GM18520 (cell line): ENCODE measurements at regions not wholly inside any gene's neighbourhood (a gene's known extent, or its start where the extent isn't known, plus 50 kb on each side); places are given as distances from the start of the nearest gene placed in this dataset.

Experiments used
- ATAC-seq: cut with Tn5 transposase; IDR thresholded peaks from one replicate; pipeline ENCODE4 v1.9.1; 2021; ENCODE audit not compliant: unreplicated experiment

DNA sequence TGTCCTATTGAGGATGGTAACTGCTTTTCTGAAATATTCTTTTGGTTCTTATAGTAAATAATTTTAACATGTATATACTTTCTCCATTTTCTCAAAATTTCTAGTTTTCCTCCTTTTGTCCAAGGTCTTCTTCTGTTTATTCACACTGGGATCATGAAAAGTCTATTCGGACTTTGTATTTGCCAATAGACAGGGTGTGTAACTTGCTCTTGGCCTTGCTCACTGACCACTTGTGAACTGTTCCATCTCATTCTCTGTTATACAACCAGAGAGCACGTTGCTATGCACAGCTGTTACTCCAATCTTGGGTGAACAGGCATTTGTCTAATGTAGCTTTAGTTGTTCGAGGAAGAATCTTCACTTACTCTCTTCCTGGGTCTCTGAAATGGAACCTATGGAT is 388.9 kb downstream of the SH3GL2 start:
- no peak for ATAC-seq

DNA sequence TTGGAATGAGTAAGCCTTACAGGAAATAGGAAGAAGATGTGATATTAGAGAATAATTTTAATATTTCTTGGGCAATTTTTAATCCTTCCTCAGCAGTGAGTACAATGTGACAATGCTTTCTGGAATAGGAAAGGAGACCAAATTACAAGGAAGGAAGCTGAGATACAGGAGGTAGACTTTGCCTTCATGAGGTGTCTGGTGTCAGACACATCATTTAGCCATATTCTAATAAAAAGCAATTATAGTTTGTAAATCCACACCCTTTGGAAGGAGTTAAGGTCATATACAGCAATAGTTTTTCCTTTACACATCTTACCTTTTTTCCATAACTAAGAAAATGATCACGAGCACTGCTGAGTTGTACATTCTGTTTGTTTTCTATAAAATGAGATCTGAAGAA is 390.4 kb downstream of the SH3GL2 start:
- ATAC-seq = no peak

DNA sequence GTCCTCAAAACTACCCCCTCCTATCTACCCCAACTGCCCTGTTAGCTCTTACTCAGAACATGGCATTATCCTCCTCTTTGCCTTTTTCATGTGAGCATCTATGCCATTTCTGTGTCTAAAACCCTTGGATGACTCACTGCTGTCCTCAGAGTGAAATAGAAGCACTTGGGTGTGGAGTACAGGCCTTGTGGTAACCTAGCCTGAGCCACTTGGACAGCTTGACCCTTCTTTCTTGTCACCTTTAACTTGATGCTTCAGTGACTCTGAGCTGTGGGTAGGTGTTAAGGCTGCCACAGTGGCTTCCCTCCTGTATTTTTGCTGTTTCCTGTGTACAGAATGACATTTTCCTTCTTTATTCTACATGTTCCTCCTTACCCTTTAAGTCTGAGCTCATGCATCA is 391.4 kb downstream of the SH3GL2 start:
- ATAC-seq = no peak

DNA sequence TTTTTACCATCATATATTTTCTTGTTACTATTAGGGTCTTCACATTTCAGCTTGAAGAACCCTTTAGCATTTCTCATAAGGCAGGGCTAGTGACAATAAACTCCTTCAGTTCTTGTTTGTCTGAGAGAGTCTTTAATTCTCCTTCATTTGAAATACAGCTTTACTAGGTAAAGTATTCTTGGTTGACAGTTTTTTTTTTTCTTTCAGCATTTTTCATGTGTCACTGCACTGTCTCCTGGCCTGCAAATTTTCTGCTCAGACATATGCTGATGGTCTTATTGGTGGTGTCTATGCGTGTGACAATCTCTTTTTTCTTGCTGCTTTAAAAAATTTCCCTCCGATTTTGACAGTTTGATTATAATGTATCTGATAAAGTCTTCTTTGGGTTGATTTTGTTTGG is 399.9 kb downstream of the SH3GL2 start:
- no peak for ATAC-seq

- no peak for ATAC-seq
Observed at GRCh38 chr9:17986595-17986994, 407.7 kb downstream of the SH3GL2 start.

DNA sequence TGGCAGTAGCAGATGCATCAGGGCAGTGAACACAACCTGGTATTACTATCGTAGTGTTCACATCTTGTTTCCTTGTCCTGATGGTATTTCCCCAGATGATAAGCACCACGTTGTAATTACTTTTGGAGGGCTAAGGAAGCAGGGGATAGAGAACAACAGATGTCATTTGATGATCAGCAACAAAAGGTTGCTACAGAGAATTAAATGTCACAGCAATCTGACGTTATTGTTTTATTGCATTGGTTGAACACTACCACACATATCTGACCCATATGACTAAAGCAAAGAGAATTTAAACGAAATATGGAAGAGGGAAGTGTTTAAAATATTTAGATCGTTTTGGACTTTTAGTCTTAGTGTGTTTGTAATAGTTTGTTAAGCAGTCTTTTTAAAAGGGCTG is 408.3 kb downstream of the SH3GL2 start:
- no peak for ATAC-seq

- ATAC-seq = no peak
Observed at GRCh38 chr9:17988489-17988888, 409.6 kb downstream of the SH3GL2 start.

DNA sequence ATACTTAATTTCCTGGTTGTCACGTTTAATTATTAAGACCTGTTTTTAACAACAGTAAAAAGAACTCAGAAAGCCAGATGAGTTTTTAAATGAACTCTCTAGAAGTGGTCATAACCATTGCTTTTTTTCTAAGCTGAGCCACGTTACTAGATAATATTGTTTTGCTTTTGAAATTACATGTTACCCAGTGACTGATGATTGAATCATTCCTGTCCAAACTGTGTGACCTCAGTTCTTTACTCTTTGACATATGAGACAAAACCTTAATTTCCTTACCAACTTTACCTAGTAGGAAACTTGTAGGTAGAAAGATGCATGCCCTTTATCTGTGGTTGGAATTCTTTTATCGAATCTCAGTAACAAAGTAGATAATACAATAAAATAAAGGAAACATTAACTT is 411.7 kb downstream of the SH3GL2 start:
- no peak for ATAC-seq

GRCh38 chr9:17993024-17993423 is 414.2 kb downstream of the SH3GL2 start:
- no peak for ATAC-seq

DNA sequence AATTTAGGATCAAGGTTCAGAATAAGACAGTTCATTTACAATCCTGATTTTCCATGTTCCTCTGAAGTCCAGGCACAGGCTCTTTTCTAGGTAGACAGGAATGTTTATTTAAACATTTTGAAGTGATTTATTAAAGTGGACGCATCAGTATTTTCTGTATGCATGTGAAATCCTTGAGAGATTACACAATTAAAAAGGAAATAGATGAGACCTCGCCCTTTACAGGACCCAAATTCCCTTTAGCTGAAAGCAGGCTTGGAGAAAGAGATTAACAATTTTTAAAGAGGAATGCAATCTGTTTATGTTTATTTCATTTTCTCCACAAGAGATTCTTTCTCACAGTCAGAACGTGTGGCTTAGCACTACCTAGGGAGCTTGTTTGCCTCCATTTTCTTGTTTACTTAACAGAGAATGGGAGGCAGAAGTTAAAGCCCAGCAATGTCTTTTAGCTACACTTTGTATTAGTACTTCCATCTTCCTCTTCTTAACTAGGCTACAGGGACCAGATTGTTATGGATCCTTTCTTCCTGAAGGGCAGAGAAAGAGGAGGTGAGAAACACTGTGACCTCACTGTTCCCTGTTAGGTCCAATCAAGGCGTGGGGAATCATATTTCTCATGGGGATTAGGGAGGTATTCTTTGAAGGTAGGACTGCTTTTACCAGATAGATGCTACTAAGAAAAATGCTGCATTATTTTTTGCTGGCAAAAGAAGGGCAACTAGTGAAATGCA is 416.0 kb downstream of the SH3GL2 start:
- no peak for ATAC-seq

GRCh38 chr9:17996728-17997127 is 417.9 kb downstream of the SH3GL2 start:
- no peak for ATAC-seq

DNA sequence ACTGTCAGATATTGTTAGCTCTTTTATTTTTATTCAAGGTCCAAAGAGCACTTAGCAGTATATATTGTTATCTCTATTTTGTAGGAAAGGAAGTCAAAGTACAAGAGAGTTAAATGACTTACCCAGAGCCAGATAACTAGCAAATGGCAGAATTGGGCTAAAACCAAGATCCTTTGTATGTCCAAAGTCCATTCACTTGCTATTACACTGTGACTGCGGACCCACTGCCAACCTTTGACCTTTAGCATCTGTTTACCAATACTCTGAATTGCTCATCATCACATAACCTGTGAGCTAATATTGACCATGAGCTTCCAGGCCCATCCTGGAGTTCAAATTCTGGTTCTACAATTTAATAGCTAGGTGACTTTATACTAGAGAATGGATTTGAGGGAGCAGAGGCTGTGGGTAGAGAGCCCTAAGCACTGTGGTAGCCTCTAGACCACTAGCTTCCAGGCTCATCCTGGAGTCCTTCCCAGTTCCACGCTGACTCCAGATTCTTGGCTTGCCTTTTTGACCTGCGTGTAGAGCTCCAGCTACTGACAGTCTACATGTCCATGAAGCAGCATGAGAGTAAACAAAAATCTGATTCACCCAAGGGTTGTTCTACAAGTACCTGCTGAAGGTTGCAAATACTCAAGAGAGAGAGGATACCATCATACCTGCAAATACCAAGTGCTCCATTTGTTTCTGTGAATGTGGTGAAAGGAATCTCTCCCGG is 424.0 kb downstream of the SH3GL2 start:
- ATAC-seq = no peak

DNA sequence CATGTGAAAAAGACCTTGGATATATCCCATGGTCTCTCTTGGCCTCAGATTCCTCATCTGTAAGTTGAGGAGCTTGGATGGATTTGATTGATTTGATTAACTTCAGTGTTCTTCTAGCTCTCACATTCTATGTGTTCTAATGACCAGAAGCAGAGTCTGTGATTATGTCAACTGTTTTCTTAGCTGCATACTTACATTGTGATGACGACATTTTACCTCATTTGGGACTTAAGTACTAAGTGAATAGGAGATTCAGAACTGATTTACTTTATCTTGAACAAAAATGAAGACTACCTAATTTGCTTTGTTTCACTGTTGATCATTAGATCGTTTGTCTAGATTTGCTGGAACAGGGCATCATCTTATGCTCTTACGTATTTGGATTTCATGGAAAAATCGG is 427.7 kb downstream of the SH3GL2 start:
- ATAC-seq = no peak

GRCh38 chr9:18007621-18008020 is 428.8 kb downstream of the SH3GL2 start:
- ATAC-seq = no peak

GRCh38 chr9:18009902-18010301 is 431.0 kb downstream of the SH3GL2 start:
- ATAC-seq = no peak

- no peak for ATAC-seq
Observed at GRCh38 chr9:18010492-18010891, 431.6 kb downstream of the SH3GL2 start.

GRCh38 chr9:18012170-18012569 is 433.3 kb downstream of the SH3GL2 start:
- no peak for ATAC-seq

- no peak for ATAC-seq
Observed at GRCh38 chr9:18014556-18014955, 435.7 kb downstream of the SH3GL2 start.

- no peak for ATAC-seq
Observed at GRCh38 chr9:18015116-18015515, 436.2 kb downstream of the SH3GL2 start.

GRCh38 chr9:18017136-18017535 is 438.3 kb downstream of the SH3GL2 start:
- no peak for ATAC-seq

DNA sequence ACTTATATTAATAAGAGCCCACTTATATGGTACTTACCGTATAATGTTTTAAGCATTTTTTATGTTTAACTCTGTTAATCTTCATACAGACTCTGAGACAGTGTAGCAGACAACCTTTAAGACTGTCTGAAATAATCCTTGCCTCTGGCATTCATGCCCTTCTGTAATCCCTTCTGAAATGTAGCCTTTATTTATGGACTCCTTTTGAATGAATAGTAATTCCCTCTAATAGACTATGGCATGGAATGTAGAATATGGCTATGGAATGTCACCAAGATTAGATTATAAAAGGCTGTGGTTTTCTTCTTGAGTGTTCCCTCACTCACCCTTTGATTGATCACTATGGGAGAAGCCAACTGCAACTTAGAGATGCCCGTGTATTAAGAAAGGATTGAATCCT is 439.4 kb downstream of the SH3GL2 start:
- ATAC-seq = no peak

DNA sequence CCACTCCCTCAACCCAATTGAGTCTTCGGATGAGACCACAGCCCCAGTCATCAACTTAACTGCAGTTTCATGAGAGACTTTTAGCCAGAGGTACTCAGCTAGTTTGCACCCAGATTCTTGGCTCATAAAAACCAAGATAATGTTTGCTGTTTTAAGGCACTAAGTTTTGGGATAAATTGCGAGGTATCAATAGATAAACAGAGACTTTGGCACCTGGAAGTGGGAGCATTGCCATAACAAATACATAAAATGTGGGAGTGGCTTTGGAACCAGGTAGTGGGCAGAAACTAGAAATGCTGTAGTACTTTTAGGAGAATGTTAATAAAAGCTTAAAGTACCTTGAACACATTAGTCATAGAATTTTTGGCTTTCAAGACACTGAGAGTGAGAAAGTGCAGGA is 439.8 kb downstream of the SH3GL2 start:
- ATAC-seq = no peak
